Spleen (tissue), 7 donors: ENCODE measurements at regions not wholly inside any gene's neighbourhood (a gene's known extent, or its start where the extent isn't known, plus 50 kb on each side); places are given as distances from the start of the nearest gene placed in this dataset.

ENCODE experiments used
- POLR2A ChIP-seq, 3 donors: fragments of 450-650 bp; IDR thresholded peaks; one replicate each; pipeline ENCODE4 v1.5.1; 2017; ENCODE audit warnings: antibody characterized with exemption in 3 of 3, mild to moderate bottlenecking in 1 of 3
- TF ChIP-seq, protein P1 (sequence below), 11 experiments: fragments of 200-600 bp in 7 of 11; fragments of 450-650 bp in 4 of 11; sonication (generic) in 4 of 11; IDR thresholded peaks in 8 of 11; conservative IDR thresholded peaks in 3 of 11; 1 replicate in 7 of 11; 2 replicates in 4 of 11; pipeline versions ENCODE4 v1.4.0 to v1.8.0; 2016 to 2021; ENCODE audit warnings: antibody characterized with exemption in 11 of 11, inconsistent platforms in 4 of 11, mild to moderate bottlenecking in 1 of 11
- donor health status: DM: no; HTN: no; CAD: no; lungs with moderate emphysema.
- donor health status: DM: no; HTN: no; CAD: no.
- donor health status: DM: no; HTN: no; CAD: no.

DNA sequence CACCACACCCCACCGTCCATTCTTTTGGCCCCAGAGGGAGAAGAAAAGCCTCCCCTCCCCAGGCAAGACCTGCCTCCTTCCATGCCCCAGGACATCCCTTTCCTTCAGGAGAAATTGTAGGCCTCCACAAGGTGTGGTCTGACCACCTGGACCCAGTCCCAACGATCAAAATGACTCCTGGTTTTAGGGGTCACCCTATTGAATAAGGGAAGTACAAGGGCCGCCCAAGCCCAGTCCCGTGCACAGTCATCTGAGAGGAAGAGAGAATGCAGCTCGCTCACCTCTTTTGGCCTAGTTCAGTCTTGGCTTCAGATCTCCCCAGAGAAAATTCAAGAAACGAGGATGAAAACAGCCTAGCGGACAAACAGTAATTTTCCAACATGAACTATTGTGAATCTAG, 249.1 kb downstream of the UACA start:
- TF ChIP-seq, protein P1, sequence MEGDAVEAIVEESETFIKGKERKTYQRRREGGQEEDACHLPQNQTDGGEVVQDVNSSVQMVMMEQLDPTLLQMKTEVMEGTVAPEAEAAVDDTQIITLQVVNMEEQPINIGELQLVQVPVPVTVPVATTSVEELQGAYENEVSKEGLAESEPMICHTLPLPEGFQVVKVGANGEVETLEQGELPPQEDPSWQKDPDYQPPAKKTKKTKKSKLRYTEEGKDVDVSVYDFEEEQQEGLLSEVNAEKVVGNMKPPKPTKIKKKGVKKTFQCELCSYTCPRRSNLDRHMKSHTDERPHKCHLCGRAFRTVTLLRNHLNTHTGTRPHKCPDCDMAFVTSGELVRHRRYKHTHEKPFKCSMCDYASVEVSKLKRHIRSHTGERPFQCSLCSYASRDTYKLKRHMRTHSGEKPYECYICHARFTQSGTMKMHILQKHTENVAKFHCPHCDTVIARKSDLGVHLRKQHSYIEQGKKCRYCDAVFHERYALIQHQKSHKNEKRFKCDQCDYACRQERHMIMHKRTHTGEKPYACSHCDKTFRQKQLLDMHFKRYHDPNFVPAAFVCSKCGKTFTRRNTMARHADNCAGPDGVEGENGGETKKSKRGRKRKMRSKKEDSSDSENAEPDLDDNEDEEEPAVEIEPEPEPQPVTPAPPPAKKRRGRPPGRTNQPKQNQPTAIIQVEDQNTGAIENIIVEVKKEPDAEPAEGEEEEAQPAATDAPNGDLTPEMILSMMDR (IDR thresholded peaks at IDR 0.05 in 8 of 11, conservative IDR thresholded peaks at IDR 0.05 in 3 of 11), result no peak
- TF ChIP-seq POLR2A (IDR thresholded peaks at IDR 0.05), result no peak
